Omental fat pad (tissue), 3 donors: ENCODE measurements at regions not wholly inside any gene's neighbourhood (a gene's known extent, or its start where the extent isn't known, plus 50 kb on each side); places are given as distances from the start of the nearest gene placed in this dataset.

ENCODE experiments used
- ATAC-seq: fragments of 150-250 bp; one replicate; pipeline ENCODE4 v1.9.1; 2016; ENCODE audit warnings: mild to moderate bottlenecking, moderate library complexity; ENCODE audit not compliant: low FRiP score
- DNase-seq: peaks from one replicate; pipeline ENCODE4 v3.0.0-alpha.2; 2019; ENCODE audit warnings: low spot score
- CTCF ChIP-seq, 3 donors: fragments of 450-650 bp; IDR thresholded peaks; one replicate each; pipeline ENCODE4 v1.5.1; 2016 to 2017; ENCODE audit warnings: antibody characterized with exemption in 3 of 3, mild to moderate bottlenecking in 3 of 3, moderate library complexity in 2 of 3

- DNase-seq (no peak), ATAC-seq (no peak)
- no peak for TF ChIP-seq CTCF (IDR thresholded peaks at IDR 0.05)
Observed at GRCh38 chr4:106430797-106431196, 62.2 kb upstream of the GIMD1 start.

GRCh38 chr4:106429885-106430284 lies 61.3 kb upstream of the GIMD1 start:
- DNase-seq (no peak), ATAC-seq (no peak)
- TF ChIP-seq CTCF (IDR thresholded peaks at IDR 0.05) = no peak

GRCh38 chr4:106426069-106426468 lies 57.5 kb upstream of the GIMD1 start:
- TF ChIP-seq CTCF (IDR thresholded peaks at IDR 0.05) = no peak
- DNase-seq (no peak), ATAC-seq (no peak)

- no peak for TF ChIP-seq CTCF (IDR thresholded peaks at IDR 0.05)
- DNase-seq (no peak), ATAC-seq (no peak)
Observed at GRCh38 chr4:106425576-106425975, 57.0 kb upstream of the GIMD1 start.

- ATAC-seq (no peak), DNase-seq (no peak)
- no peak for TF ChIP-seq CTCF (IDR thresholded peaks at IDR 0.05)
Observed at GRCh38 chr4:106424426-106424825, 55.8 kb upstream of the GIMD1 start.

GRCh38 chr4:106423791-106424190 lies 55.2 kb upstream of the GIMD1 start:
- no peak for DNase-seq

GRCh38 chr4:106422766-106423165 lies 54.2 kb upstream of the GIMD1 start:
- ATAC-seq = no peak
- no peak for TF ChIP-seq CTCF (IDR thresholded peaks at IDR 0.05)
- DNase-seq = no peak

More at GRCh38 chr4:106423791-106424190, 55.2 kb upstream of the GIMD1 start:
- no peak for ATAC-seq
- no peak for TF ChIP-seq CTCF (IDR thresholded peaks at IDR 0.05)
